HG03025 (cell line): ENCODE measurements at regions not wholly inside any gene's neighbourhood (a gene's known extent, or its start where the extent isn't known, plus 50 kb on each side); places are given as distances from the start of the nearest gene placed in this dataset.
"Not testable (repeated sequence)": the region's sequence is repeated elsewhere in the genome, so short reads cannot be mapped to it uniquely, and the experiment has no call there.

Experiments used
- ATAC-seq: cut with Tn5 transposase; IDR thresholded peaks from one replicate; pipeline ENCODE4 v1.9.1; 2021; ENCODE audit warnings: mild to moderate bottlenecking, moderate library complexity; ENCODE audit not compliant: unreplicated experiment, low FRiP score

DNA sequence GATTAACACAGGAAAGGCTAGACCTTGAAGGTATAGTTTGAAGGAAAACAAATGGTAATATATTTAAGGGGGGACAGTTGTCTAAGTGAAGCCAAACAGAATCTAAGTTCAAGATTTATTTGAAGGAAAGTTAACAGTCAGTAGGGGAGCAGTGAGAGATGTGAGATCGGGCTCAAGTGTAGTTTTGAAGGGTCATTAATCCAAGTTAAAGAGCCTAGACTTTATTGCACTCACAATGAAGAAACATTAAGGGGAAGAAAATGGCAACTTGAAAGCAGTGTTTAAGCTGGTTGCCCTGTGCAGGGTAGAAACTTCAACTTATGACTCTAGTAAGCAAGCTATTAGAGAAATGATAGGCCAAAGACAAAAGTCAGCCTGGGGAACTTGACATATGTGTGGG is 1952.2 kb downstream of the PCDH7 start:
- ATAC-seq = no peak

DNA sequence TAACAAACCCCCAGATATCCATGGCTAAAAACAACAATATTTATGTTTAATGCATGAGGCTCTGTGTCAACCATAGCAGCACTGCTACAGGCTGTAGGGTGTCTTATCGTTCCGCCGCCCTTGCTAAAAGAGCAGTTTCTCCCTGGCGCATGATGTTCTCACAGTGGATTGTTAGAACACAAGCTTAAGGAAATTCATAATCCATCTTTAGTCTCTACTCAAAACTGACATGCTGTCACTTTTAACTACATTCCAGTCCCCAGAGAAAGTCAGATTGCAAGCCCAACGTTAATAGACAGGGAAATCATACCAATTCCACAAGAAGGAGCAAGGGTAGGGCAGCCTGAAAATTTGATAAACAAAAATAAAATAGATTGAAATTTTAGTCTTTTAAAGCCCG is 1960.8 kb downstream of the PCDH7 start:
- no peak for ATAC-seq

DNA sequence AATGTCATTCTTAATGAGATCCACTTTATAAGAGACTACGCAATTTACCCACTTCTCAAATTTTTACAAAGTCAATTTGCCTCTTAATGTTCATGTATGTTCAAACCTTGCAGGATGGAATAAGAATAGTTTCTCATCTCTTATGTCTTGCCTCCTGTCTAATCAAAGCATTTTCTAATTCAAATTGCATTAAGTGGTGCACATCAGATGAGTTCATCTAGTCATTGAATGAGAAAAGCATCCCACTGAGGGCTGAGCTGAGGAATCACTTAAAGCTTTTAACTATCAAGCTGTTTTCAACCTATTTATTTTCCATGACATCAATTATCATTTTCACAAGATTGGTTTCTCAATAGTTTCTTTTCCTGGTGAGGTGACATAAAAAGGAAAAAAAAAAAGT is 1964.0 kb downstream of the PCDH7 start:
- no peak for ATAC-seq

DNA sequence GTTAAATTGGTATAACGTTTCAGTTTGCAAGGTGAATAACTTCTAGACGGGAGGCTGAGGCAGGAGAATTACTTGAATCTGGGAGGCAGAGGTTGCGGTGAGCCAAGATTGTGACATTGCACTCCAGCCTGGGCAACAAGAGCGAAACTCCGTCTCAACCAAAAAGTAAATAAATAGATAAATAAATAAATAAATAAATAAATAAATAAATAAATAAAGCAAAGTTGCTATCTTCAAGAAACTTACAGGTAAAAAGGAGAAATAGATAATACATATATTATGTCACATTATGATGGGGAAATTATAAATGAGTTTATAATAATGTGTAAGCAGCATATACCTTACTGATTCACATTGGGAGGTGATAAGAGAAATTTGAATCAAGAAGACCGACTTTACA is 1966.0 kb downstream of the PCDH7 start:
- no peak for ATAC-seq

DNA sequence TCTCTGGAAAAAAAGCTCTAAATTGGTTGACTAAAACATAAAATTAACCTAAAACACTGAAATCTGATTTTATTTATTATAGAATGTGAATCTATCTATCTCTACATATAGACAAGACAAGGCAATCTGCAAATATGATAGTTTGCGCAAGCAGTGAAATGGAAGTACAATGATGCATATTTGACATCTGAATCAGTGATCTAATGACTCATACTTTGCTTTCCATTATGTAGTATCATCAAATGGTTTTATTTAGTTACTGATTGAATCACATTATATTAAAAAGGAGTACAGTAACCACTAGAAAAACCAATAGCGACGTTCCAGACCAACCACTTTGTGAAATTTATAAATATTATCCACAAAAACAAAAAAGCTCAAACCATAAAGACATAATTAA is 1969.3 kb downstream of the PCDH7 start:
- ATAC-seq = no peak

DNA sequence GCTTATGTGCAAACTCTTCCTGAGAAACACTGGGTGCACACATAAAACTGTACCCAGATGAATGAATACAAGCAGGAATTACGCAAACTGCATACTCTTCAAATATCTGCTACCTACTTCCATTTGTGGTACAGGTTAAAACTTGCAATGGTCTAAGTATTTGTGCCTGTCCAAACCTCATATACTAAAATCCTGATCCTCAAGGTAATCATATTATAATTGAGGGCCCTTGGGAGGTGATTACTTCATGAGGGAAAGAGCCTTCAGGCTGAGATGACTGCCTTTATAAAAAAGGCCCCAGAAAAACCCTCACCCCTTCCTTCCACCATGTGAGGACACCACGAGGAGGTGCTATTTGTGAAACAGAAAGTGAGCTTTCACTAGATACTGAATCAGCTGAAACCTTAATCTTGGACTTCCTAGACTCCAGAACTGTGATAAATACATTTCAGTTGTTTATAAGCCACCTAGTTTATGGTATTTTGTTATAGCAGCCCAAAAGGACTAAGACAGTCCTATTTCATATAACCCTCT is 1977.2 kb downstream of the PCDH7 start:
- ATAC-seq = no peak

DNA sequence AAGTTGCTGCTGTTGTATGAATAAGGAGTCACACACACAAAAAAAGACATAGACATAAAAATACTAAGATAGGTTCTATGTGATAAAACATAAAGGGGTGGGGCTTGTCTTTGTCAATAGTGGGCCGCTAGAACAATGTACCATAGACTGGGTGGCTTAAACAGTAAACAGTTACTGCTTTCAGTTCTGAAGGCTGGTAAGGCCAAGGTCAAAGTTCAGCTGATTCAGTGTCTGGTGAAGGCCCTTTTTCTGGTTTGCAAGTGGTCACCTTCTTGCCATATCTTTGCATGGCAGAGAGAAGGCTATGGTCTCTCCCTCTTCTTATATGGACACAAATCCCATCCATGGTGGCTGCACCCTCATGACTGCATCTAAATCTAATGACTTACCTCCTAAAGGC is 1980.7 kb downstream of the PCDH7 start:
- no peak for ATAC-seq

DNA sequence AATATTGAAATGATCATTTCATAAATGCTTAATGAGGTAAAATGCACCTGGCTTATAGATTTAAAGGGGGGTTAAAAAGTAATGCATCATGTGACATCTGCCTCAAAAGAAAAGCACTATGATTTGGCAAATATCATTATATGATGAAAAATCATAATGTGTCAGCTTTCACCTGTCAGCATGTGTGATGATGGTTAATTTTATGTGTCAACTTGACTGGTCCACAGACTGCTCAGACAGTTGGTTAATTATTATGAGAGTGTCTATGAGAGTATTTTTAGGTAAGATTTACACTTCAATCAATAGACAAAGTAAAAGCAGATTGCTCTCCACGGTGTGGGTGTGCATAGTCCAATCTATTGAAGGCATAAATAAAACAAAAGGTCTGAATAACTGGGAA is 1986.7 kb downstream of the PCDH7 start:
- no peak for ATAC-seq

DNA sequence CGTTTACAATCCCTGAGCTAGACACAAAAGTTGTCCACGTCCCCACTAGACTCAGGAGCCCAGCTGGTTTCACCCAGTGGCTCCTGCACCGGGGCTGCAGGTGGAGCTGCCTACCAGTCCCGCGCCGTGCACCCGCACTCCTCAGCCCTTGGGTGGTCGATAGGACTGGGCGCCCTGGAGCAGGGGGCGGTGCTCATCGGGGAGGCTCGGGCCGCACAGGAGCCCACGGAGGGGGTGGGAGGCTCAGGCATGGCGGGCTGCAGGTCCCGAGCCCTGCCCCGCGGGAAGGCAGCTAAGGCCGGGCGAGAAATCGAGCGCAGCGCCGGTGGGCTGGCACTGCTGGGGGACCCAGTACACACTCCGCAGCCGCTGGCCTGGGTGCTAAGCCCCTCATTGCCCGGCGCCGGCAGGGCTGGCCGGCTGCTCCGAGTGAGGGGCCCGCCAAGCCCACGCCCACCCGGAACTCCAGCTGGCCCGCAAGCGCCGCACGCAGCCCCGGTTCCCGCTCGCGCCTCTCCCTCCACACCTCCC is 1996.0 kb downstream of the PCDH7 start:
- ATAC-seq = not testable (repeated sequence)

DNA sequence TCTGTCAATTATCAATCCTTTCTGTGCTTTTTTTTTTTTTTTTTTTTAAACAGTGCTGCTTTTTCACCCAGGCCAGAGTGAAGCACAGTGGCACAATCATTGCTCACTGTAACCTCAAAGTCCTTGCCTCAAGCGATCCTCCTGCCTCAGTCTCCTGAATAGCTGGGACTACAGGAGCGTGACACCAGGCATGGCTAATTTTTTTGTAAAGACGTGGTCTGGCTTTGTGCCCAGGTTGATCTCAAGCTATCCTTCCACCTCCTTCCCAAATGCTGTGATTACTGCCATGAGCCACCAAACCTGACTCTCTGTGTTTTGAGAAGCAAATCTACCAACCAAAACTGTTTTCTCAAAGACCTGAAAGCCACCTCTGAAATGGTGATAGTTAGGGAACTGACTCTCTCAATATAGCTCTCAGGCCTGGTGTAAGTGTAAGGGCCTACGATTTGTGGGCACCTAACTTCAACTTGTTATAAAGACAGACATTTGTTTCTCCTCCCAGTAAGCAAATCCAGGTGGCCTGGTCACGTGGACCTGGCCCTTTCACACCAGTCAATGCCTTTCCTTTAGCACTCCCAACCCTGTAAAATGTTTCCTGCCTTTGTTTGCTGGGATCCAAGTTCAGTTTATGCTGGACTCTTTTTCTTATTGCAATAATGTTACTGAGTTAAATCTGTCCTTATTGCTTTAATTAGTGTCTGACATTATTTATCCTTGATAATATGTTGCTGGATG is 2015.9 kb downstream of the PCDH7 start:
- no peak for ATAC-seq

DNA sequence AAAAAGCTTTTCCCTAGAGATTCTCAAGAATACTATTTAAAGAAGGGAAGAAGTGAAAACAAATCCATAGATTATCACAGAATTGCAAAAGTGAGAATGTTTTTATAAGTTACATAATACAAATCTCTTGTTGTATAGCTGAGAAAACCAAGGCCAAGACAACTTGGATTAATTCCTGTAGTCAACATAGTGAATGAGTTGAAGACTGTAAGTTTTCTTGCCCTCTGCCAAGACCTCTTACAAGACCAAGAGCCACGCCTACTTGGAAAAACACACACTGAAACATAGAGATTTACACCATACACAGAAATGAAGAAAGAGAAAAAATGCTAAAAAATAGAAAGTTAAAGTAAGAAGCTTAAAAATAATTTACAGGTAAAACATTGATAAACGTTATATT is 2024.0 kb downstream of the PCDH7 start:
- no peak for ATAC-seq

DNA sequence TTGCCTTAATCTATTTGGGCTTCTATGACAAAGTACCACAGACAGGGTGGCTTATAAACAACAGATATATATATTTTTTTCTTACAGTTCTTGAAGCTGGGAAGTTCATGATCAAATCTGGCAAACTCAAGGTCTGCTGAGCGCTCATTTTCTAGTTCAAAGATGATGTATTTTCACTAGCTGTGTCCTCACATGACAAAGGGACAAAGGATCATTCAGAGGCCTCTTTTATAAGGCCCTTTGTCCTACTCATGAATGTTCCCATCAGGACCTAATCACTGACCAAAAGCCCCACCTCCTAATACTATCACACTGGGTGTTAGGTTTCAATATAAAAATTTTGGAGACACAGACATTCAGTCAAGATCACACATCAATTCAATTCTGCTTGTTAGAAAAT is 2025.2 kb downstream of the PCDH7 start:
- ATAC-seq = no peak

DNA sequence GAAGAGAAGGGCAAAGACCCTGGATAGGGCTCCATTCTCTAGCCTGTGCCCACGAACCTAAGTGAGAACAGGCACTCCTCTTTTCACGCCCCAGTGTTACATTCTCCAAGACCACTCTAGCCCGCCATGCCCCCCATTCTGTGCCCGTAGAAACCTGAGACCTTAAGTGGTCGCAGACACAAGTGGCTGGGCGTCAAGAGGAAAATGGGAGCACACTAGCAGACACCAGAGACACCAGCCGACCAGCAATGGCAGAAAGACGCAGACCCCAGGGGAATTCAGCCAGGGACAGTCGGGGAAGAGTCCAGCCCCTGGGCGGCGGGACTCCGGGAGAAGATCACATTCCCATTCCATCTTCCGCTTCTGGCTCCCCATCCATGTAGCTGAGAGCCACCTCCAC is 2027.9 kb downstream of the PCDH7 start:
- ATAC-seq = no peak

DNA sequence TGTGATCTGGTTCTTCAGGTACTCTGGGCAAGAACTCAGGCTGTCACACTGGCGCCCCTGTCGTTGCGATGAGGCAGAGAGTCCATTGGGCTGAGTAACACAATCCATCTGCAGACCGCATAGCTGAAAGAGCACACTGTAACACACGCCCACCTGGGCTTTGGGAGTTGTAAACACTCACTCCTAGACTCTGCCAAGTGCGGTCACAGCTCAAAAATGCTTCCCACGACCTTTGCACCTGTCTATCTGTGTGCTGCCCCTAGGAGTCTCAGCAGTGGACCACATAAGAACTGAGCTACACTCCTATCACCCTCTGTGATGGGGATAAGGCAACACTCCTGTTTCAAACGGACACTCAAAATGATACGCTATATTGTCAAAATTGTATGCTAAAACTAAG is 2028.3 kb downstream of the PCDH7 start:
- no peak for ATAC-seq

DNA sequence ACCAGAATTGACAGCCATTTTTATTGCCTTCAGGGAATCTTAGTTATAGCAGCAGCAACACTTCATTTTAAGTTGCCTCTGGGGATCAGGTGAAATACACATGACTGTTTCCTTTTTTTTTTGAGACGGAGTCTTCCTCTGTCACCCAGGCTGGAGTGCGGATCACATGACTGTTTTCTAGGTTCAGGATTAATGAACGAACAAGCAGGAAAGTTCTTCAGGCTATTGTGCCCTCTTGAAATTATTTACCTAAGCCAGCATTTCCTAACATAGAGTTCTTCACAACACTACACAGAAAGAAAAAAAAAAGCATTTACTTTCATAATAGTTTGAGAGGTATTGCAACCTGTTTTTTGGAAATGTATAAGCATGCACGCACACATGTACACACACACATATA is 2032.8 kb downstream of the PCDH7 start:
- ATAC-seq = no peak

DNA sequence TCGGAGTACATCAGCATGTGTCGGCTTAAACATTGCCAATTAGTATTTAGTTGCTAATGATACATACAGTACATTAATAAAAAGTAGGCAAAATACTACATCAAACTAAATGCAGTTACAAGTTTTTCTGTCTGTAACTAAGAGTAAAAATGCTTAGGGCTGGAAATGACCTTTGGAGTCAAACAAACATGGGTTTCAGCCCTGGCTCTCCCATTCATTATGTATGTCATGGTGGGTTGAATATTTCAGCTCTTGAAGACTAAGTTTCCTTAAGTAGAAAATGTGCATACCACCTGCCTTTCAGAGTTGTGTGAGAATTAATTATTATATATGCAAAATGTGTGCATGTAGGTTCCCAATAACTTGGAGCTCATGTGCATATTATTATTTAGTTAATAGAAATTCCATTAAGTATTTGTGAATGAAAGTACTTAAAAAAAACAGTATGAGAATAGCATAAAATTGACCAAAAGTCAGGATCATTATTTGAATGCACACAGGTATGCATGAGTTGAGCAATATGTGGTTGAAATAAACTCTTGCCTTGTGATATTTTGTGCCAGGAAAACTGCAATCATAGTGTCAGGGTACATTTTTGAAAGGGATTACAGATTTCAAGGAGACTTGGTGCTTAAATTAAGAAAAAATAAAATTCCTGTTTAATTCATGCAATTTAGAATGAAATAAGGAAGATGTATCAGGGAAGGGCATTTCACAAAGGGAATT is 2048.7 kb downstream of the PCDH7 start:
- ATAC-seq = no peak

DNA sequence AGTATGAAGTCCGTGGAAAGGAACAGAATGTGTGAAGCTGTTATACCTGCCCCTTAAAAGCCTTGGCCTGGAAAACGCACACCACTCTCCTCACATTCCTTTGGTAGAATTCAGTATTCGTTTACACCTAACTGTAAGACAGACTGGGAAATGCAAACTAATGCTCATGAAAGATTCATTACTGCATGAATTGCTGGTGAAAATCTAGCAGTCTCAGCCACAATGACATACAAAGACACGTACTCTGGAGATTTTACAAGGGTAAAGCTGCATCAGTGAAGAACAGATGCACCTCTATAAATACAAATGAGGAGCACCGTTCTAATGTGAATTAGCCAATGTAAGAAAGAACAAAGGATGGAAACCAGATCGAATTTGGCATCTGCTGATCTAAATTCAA is 2051.3 kb downstream of the PCDH7 start:
- no peak for ATAC-seq

DNA sequence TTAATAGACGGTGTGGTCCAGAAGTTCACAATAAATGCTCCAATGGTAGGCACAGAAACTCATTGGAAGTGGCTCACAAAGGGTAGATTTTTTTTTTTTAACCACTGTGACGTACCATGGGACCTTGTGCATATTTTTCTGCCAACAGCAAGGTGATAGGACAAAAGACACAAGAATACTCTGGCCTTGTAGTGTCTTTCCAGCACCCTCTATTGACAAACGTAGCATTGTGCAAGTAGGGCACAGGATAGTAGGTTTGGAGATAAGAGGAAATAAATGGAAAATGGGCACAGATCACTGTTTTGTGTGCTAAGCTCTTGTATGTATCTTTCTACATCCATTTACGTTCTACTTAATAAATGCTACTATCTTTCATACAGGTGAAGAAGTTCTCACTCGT is 2054.9 kb downstream of the PCDH7 start:
- ATAC-seq = no peak

DNA sequence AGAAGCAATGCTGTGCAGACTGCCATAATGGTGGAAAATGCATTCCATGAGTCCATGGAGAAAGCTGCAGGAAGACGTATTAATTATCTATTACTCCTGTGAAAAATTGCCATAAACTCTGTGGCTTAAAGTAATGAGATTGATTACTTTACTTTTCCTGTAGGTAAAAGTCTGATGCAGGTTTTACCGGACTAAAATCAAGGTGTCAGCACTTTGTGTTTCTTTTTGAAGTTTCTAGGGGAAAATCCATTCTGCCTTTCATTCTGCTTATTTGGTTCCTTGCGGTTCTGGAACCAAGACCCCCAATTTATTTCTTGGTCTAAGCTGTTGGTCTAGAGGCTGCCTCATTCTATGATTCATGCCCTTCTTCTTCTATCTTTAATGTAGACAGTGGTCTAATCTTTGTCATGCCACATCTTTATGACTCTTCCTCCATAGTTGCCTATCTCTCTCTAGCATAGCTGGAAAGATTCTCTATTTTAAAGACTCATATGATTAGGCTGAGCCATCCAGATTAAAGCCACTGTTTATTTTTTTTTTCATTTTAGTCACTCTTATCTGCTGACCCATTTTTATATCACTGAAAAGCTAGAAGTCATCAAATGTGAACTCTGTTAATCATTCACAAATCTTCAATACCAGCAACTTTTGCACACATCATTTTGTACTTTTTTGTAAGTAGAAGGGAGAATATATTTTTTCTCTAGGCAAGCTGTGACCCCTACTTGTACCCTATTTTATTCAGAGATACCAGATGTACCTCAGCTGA is 2056.4 kb downstream of the PCDH7 start:
- no peak for ATAC-seq

DNA sequence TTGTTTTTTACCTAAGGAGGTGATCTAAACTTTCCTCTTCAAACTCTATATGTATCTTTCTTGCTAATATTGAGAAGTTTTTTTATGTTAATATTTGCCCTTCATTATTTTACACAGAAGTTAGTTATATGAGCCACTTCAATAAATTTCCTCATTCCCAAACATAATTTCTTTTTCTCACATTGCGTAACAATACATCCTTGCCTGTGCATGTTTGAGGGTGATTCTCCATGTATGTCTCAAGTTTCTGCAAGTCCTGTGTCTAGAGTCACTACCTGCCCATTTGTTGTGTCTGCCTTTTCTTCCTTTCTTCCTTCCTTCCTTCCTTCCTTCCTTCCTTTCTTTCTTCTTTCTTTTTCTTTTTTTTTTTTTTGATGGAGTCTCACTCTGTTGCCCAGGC is 2057.9 kb downstream of the PCDH7 start:
- ATAC-seq = no peak

DNA sequence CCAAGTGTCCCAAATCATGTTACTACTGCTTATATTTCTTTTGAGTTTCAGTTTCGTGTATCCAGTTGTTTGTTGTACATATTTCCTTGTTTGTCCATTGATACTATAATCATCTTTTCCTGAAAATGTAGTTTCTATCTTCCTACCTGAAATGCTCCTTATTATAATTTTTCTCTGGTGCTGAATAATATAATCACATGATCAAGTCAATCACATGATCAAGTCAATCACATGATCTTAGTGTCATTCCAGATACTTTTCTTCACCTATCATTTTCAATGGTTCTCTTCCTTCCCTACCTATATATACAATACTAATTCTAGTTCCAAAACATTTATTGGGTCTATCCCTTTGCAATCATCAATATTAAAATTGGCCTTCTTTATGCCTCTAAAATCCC is 2058.8 kb downstream of the PCDH7 start:
- ATAC-seq = no peak
